GM21381 (cell line): ENCODE measurements at regions not wholly inside any gene's neighbourhood (a gene's known extent, or its start where the extent isn't known, plus 50 kb on each side); places are given as distances from the start of the nearest gene placed in this dataset.

ENCODE experiments used
- ATAC-seq: cut with Tn5 transposase; IDR thresholded peaks from one replicate; pipeline ENCODE4 v1.9.1; 2021; ENCODE audit warnings: mild to moderate bottlenecking, moderate library complexity; ENCODE audit not compliant: unreplicated experiment

DNA sequence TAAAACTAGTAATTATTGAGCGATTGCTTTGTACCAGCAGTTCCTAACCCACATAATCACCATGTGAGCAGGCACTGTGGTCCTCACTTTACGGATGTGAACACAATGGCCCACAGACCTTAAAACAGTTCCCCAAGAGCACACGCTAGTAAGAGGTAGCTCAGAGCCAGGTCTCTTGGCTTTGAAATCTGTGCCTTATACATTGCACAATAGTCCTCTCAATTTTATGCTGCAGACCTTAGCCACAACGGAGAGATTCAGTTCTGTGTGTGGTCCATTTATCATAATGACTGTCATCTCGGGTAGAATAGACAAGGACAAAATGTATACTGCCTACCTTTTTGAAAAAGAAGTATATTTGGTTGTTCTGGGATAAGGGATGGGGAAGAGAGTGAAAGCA lies 289.0 kb upstream of the ANKRD55 start:
- ATAC-seq: no peak

DNA sequence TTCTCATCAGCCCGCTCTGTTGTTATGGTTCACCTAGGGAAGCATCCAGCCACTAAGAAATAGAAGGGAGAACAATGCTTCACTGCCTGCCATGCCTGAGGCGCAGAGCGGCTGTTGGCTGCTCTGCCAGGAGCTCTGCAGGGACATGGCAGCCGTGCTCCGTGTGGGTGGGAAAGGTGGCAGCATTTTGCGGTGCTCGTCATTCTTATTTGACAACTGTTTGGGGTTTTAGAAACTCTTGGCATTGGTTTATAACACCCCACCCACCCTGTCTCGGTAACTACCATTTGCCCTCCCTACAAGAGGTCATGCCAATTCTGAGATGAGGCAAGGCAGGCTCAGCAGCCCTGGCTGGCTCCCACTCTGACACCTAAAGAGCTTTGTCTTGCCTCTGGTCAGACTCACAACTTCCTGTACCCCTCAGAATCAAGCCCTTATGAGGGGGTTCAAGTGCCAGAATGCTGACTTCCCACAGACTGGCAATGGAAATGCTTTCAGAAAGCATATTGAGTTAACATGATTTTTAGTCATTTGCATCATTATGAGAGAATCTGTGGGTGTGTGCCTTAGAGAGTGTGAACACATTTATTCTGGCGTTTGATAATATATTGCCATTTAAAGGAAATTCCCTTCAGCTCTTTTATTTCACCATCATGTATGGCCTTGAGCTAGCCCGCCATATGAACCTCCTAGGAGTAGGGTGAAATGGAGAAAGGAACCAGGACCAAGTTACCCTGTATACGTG lies 288.0 kb upstream of the ANKRD55 start:
- no peak for ATAC-seq

DNA sequence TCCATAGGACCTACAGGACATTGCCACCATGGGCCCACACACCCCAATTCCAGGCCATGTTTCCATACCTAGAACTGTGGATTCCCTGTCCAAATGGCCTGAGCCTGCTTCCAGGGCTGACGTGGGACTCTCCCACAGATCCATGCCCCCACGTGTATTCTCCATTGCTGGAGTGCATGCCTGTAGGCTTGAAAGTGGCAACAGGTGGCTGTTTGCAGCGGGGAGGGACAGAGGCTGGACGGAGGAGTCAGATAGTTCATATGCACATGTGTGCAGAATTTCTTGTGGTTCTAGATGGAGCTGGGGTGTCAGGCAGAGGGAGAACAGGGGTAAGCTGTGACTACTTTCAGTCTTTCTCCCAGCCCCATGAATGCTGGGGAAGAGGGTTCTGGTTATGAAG lies 285.7 kb upstream of the ANKRD55 start:
- ATAC-seq: no peak

GRCh38 chr5:56517011-56517416 lies 283.9 kb upstream of the ANKRD55 start:
- ATAC-seq: no peak

DNA sequence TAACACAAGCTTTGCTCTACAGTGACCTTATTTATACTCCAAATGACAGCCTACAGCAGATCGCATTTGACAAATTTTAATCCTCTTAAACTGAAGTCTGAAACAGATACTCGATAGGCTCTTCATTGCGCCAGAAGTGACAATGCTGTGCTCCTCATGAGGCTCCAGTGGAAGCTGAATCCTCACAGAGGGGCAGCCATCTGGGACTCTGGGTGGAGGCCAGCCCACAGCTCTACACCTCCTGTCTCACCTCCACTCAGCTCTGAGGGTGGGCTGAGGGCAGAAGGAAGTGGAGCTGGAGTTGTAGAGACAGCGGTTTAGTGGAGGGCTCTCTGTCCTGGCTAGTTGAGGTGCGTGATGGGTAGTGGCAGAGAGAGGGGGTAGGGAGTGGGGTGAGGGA lies 283.3 kb upstream of the ANKRD55 start:
- ATAC-seq: no peak

GRCh38 chr5:56516035-56516434 lies 282.9 kb upstream of the ANKRD55 start:
- ATAC-seq: no peak

- ATAC-seq: no peak
These were observed 281.9 kb upstream of the ANKRD55 start for GRCh38 chr5:56515011-56515410.

DNA sequence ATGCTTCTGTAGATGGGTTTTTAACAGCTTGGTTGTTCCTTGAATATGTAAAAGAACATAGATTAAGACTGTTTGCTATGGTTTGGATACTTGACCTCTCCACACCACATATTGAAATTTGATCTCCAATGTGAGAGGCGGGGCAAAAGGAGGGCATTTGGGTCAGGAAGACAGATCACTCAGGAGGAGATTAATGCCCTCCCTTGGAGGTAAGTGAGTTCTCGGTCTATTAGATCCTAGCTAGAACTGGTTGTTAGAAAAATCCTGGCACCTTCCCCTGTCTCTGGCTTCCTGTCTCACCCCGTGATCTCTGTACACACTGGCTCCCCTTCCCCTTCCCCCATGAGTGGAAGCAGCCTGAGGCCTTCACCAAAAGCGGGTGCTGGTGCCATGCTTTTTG lies 281.1 kb upstream of the ANKRD55 start:
- ATAC-seq: no peak

DNA sequence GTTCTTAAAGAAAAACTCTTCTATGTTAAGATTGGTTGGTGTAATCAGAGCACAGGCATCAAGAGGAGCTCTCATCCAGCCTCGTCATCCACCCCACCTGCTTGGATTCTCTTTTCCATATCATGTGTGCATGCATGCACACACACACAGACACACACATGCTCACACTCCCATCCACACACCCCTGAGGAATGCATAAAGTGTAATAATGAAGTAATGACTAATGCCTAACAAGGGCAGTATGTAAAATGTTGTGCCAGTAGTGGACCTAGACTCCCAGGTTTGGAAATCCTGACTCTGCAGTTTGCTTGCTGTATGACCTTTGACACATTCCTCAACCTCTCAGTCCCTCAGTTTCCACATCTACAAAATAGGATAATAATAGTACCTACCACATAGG lies 280.0 kb upstream of the ANKRD55 start:
- no peak for ATAC-seq

DNA sequence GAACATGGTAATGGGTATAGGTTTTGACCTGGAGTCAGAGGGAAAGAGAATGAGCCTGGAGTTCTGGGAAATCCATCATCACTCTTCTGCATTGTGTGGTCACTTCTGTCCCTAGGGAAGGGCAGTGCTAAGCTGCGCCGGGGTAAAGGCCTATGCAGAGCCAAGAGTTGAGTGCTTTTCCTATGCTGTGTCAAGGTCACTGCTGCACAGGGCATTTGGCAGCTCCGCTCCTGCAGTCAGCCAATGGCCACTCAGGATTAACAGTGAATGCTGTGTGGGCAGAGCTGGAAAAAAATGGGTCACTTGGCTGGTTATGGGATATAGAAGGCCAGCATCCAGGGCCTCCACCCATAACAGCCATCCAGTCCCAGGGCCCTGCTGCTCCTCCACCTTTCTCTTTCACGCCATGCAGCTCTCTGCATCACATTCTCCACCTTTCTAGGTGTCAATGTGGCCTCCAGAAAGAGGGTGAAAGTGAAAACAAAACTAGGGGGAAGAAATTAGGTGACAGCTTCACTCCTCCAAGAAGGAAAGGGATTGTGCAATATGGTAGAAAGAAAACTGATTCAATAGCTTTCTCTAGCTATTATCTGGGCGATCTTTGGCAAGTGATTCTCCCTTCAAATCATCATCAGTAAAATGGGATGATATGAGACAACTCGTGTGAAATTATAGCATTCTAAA lies 279.3 kb upstream of the ANKRD55 start:
- ATAC-seq: no peak

DNA sequence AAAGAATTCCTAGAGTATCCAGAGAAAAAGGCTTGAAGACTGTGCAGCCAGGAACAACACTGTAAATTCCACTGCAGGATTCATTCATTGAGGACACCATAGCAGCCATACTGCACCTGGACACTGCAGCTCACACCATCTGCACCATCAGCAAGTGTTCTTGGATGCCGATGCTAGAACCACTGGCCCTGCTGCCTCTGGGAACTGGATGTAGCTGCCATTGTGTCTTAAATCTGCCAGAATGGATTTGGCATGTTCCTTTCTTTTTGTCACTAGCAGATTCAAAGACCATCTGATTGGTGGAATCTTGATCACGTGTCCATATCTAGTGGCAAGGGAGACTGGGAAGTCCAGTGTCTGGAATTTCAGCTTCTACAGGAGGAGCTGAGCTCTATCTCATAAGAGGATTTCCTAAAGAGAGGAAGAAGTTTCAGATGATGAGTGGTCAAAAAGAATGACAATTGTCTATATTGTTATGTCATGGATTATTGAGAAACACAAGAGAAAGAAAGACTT lies 278.3 kb upstream of the ANKRD55 start:
- no peak for ATAC-seq

GRCh38 chr5:56508249-56508648 lies 275.1 kb upstream of the ANKRD55 start:
- no peak for ATAC-seq

DNA sequence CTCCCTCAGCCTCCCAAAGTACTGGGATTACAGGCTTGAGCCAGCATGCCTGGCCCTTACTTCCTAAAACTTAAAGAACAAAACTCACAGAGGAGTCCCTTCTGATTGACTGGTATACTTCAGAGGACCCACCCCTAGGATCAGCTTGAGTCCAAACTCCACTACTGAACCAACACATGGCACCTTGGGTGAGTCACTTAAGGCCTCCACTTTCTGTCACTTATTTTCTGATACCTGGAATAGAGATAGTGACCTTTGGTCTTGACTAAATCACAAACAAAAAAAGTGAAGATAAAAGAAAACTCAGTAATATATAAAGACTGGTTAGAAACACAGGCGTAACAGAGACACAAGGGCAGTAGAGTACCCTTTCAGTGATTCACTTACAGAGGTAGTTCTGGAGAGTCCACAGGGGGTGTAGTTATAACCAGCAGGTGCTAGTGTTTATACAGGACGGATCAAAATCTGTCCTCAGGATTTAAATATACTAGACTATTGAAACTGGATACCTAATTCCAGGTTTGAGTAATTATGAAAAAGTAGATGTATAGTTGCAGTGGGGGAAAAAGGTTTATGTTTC lies 274.3 kb upstream of the ANKRD55 start:
- ATAC-seq: no peak

DNA sequence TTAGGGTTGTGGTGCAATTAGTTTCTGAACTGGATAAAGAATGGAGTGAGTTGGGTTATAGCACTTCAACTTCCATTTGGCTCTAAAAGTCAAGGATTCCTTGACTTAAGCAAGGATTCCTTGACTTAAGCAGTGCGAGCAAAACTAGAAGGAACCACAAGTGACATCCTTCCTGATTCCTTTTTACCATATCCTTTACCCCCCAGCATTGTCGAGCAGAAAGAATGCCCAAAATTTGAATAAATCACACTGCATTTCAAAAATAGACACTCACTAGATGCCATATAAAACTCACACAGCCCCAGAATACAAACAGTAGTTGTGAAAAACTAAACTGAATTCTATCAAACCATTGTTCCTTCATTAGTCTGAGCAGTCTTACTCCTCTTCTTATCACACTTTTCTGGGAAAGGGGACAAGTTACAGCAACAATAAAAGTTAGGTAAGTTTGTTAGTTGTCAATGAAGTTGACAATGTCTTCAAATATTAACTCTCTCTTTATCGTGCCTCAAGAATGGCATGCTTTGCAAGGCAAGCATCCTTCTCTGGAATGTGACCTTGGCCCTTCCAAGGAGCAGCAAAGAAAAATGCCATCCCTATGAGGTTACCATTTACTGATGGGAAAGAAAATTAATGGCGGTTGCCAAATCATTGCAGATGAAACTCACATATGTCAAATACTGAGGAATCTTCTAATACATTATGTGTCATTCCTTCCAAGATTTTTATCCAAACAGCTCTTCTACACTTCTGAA lies 273.3 kb upstream of the ANKRD55 start:
- ATAC-seq: no peak

- no peak for ATAC-seq
These were observed 270.8 kb upstream of the ANKRD55 start for GRCh38 chr5:56503929-56504328.

DNA sequence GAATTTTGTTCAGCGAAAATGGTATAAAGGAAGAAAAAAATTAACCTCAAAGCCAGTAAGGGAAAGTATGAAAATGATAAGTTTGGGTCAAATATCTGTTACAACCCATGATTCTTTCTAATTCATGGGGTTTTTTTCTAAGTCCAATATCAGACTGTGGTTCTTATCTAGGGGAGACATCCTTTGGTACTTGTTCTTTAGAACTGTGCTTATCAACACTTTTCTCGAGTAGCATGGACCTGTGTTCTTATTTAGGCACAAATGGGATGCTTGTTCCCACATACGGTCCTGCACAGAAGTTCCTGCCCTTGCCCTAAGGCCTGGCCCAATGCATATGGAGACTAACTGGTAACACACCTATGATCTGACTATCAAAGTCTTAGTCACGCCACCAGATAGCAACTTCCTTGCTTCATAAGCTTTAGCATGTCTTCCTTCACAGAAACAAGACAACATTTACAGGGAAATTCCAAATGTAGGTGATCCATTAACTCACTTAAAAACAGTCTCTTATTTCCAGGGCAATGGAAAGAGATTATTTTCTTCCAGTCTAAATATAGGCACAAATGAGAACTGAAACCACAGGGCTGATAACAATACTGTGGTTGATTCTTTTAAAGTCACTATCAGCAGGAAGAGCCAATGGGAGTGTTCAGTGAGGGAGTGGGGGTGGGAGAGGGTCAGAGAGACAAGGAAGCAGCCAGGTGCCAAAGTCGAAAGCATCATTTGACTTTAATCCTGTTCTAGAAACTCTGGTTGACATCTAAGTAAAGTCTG lies 268.8 kb upstream of the ANKRD55 start:
- no peak for ATAC-seq

GRCh38 chr5:56499901-56500300 lies 266.8 kb upstream of the ANKRD55 start:
- ATAC-seq: no peak

DNA sequence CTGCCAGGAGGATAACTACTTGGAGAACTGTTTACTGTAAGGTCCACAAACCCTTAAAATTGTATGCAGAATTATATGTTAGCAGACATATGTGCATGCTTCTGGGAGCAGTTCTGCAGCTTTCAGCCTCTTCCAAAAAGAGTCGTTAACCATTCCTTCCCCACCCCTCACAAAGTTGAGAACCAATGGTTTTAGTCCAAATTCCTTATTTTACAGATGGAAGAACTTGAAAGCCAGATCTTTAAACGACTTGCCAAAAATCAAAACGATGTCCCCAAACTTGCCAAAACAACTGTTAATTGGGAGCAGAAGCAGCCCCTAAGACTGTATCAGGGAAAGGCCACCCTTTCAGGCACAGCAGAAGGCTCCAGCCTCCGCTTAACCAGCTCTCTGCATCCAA lies 266.4 kb upstream of the ANKRD55 start:
- no peak for ATAC-seq

DNA sequence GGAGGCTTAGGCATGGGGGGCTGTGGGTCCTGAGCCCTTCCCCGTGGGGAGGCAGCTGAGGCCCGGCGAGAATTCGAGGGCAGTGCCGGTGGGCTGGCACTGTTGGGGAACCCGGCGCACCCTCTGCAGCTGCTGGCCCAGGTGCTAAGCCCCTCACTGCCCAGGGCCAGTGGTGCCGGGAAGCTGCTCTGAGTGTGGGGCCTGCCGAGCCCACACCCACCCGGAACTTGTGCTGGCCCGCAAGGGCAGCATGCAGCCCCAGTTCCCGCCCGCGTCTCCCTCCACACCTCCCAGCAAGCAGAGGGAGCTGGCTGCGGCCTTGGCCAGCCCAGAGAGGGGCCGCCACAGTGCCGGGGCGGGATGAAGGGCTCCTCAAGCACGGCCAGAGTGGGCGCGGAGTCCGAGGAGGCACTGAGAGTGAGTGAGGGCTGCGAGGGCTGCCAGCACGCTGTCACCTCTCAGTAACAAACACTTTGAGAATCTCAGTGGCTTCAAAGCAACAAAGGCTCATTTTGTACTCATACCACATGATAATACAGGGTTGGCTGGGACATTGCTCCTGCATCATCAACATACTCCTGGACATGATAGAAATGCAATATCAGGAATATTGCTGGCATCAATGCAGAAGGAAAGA lies 265.7 kb upstream of the ANKRD55 start:
- no peak for ATAC-seq

DNA sequence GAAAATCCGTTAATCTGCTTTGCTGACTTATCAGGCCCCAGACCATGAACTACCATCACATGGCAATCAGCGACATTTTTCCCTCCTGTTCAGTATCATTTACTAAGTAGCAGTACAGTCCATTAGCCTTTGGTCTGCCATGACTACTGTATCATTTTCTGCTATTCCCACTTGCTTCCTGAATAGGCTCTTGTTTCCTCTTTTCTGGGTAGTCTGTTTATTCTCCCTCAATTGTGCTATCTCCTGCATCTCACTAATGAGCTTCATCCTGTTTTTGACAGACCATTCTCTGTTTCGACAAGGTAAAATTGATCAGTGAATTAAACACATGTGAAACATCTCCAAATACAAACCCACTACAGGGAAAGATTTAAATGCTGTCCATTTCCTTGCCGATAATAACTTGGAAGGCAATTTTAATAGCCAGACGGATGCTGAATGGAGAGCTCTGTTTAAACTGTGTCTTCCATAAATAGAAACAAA lies 263.5 kb upstream of the ANKRD55 start:
- no peak for ATAC-seq
